T-cell (primary cell): ENCODE measurements at regions not wholly inside any gene's neighbourhood (a gene's known extent, or its start where the extent isn't known, plus 50 kb on each side); places are given as distances from the start of the nearest gene placed in this dataset.

ENCODE experiments used
- ATAC-seq, 4 experiments: fragments of 200-7000 bp in 3 of 4; fragments of 150-1000 bp in 1 of 4; cut with Tn5 transposase; replicated peaks in 1 of 4; 1 replicate in 3 of 4; 2 replicates in 1 of 4; pipeline ENCODE4 v1.10.0; 2021; ENCODE audit warnings: moderate library complexity in 3 of 4, mild to moderate bottlenecking in 2 of 4, moderate number of reproducible peaks in 1 of 4
- CTCF ChIA-PET, 2 donors: fragments of 300-600 bp; sonication (Branson Sonifier 250); formaldehyde crosslinking; loops; one replicate each; lab custom pipeline; 2022; ENCODE audit warnings: antibody characterized with exemption in 2 of 2; lab: Charles Lee
- POLR2A ChIA-PET, 2 donors: fragments of 300-600 bp; sonication (Branson Sonifier 250); formaldehyde crosslinking; loops; one replicate each; lab custom pipeline; 2022; ENCODE audit warnings: antibody characterized with exemption in 2 of 2; lab: Charles Lee
- DNase-seq, 35 experiments: peaks; one replicate each; pipeline versions ENCODE4 v3.0.0 to v3.0.0-alpha.2; 2013 to 2023
- H3K27ac ChIP-seq: one replicate; pipeline ENCODE4 v1.5.1; 2013; ENCODE audit warnings: low read length
- H3K27me3 ChIP-seq, 2 experiments: replicated peaks in 1 of 2; 1 replicate in 1 of 2; 2 replicates in 1 of 2; pipeline versions ENCODE4 v1.6.1 to v1.7.0; 2013; ENCODE audit warnings: low read length in 1 of 2, mixed read lengths in 1 of 2; ENCODE audit not compliant: control insufficient read depth in 2 of 2, insufficient read depth in 2 of 2; ENCODE audit errors: extremely low read depth in 1 of 2
- H3K36me3 ChIP-seq, 2 donors: 1 replicate in 1 of 2; 2 replicates in 1 of 2; pipeline versions ENCODE4 v1.6.1 to v1.7.0; 2013; ENCODE audit warnings: low read length in 1 of 2; ENCODE audit not compliant: control insufficient read depth in 2 of 2, insufficient read depth in 1 of 2; ENCODE audit errors: extremely low read depth in 1 of 2
- H3K4me1 ChIP-seq, 2 experiments: 1 replicate in 1 of 2; 2 replicates in 1 of 2; pipeline versions ENCODE4 v1.6.1 to v1.7.0; 2013; ENCODE audit warnings: low read length in 2 of 2, mixed read lengths in 1 of 2; ENCODE audit not compliant: insufficient read depth in 2 of 2, control insufficient read depth in 1 of 2; ENCODE audit errors: extremely low read depth in 1 of 2
- H3K4me3 ChIP-seq, 2 donors: 1 replicate in 1 of 2; 2 replicates in 1 of 2; pipeline versions ENCODE4 v1.5.1 to v1.7.0; 2013; ENCODE audit warnings: mild to moderate bottlenecking in 2 of 2, low read length in 1 of 2, moderate library complexity in 1 of 2; ENCODE audit not compliant: control insufficient read depth in 1 of 2; ENCODE audit errors: extremely low read depth in 1 of 2
- H3K9me3 ChIP-seq: 2 replicates; pipeline ENCODE4 v1.7.0; 2013
- H3K27ac Mint-ChIP-seq, 2 donors: one replicate each; pipeline ENCODE4 v1.8.0; 2020 to 2021; ENCODE audit warnings: mild to moderate bottlenecking in 2 of 2, mixed read lengths in 2 of 2
- H3K27me3 Mint-ChIP-seq, 2 donors: one replicate each; pipeline ENCODE4 v1.8.0; 2021 to 2022; ENCODE audit warnings: mixed read lengths in 2 of 2
- H3K36me3 Mint-ChIP-seq: one replicate; pipeline ENCODE4 v1.8.0; 2021; ENCODE audit warnings: mixed read lengths
- H3K4me1 Mint-ChIP-seq, 3 donors: one replicate each; pipeline ENCODE4 v1.8.0; 2020 to 2022; ENCODE audit warnings: mixed read lengths in 3 of 3, mild to moderate bottlenecking in 1 of 3
- H3K4me3 Mint-ChIP-seq, 3 donors: one replicate each; pipeline ENCODE4 v1.8.0; 2020 to 2022; ENCODE audit warnings: mild to moderate bottlenecking in 3 of 3, mixed read lengths in 3 of 3, moderate library complexity in 3 of 3
- H3K9me3 Mint-ChIP-seq, 3 donors: one replicate each; pipeline ENCODE4 v1.8.0; 2020 to 2022; ENCODE audit warnings: mixed read lengths in 3 of 3
- WGBS: methylation state at CpG from one replicate; pipeline ENCODE4 v1.1.5; 2013; ENCODE audit warnings: missing lambda C conversion rate; ENCODE audit not compliant: insufficient coverage; 5-methylcytosine and 5-hydroxymethylcytosine counted together

GRCh38 chr3:102095383-102095782 is 246.1 kb downstream of the NFKBIZ start:
- Mint-ChIP-seq H3K4me1 (peaks cover 27 to 31% (median 29%) of the 10 kb centered on the region in 3 donors), H3K27ac (no peak overlapping the region), H3K9me3 (no peaks in the 10 kb centered on the region), H3K27me3 (no peaks in the 10 kb centered on the region), H3K4me3 (no peak overlapping the region), H3K36me3 (no peaks in the 10 kb centered on the region)
- Histone ChIP-seq H3K27ac (no peak overlapping the region), H3K36me3 (no peaks in the 10 kb centered on the region), H3K4me1 (peaks cover 7 to 13% of the 10 kb centered on the region in 2 experiments), H3K4me3 (no peak overlapping the region), H3K27me3 (no peaks in the 10 kb centered on the region), H3K9me3 (no peaks in the 10 kb centered on the region)
- ATAC-seq = no peak
- POLR2A ChIA-PET = no interaction called here
- 100% methylated on average over 1 of the region's 1 CpG for WGBS
- CTCF ChIA-PET = no interaction called here
- no peak for DNase-seq

- Mint-ChIP-seq H3K9me3 (no peaks in the 10 kb centered on the region), H3K4me3 (no peak overlapping the region), H3K27me3 (no peaks in the 10 kb centered on the region), H3K27ac (no peak overlapping the region), H3K36me3 (no peaks in the 10 kb centered on the region), H3K4me1 (peaks cover 27 to 31% (median 29%) of the 10 kb centered on the region in 3 donors)
- no peak for ATAC-seq
- Histone ChIP-seq H3K4me3 (no peak overlapping the region), H3K9me3 (no peaks in the 10 kb centered on the region), H3K27me3 (no peaks in the 10 kb centered on the region), H3K27ac (no peak overlapping the region), H3K36me3 (no peaks in the 10 kb centered on the region), H3K4me1 (peaks cover 7 to 13% of the 10 kb centered on the region in 2 experiments)
- CTCF ChIA-PET = interaction anchor here in 1 of 2 donors (0.6 kb wide), 1 partner anchor 689 kb away, joined by 3 read pairs; no protein-coding TSS in a partner anchor
- POLR2A ChIA-PET = interaction anchor here in 1 of 2 donors (0.6 kb wide), 1 partner anchor 448 kb away, joined by 4 read pairs; no protein-coding TSS in a partner anchor
- no peak for DNase-seq
- WGBS = no CpG with 5 or more reads among the region's 2 CpGs
These were observed 246.8 kb downstream of the NFKBIZ start for GRCh38 chr3:102096066-102096465.

- no peak for DNase-seq
- no peaks in the 10 kb centered on the region for H3K9me3 ChIP-seq
- no peak overlapping the region for H3K4me3 ChIP-seq
- ChIA-PET CTCF (interaction anchor here in 1 of 2 donors (0.8 to 1.3 kb wide), 3 partner anchors 10 to 127 kb away, joined by 3 to 4 read pairs (median 3); no protein-coding TSS in a partner anchor), POLR2A (no interaction called here)
- no CpG with 5 or more reads among the region's 3 CpGs for WGBS
- peaks cover 12 to 14% (median 13%) of the 10 kb centered on the region in 3 donors for H3K4me1 Mint-ChIP-seq
- H3K4me3 Mint-ChIP-seq = no peak overlapping the region
- H3K27ac ChIP-seq = no peak overlapping the region
- H3K27ac Mint-ChIP-seq = no peak overlapping the region
- peaks cover 2 to 4% of the 10 kb centered on the region in 2 experiments for H3K4me1 ChIP-seq
- H3K9me3 Mint-ChIP-seq = no peaks in the 10 kb centered on the region
- no peaks in the 10 kb centered on the region for H3K36me3 Mint-ChIP-seq
- no peak for ATAC-seq
- no peaks in the 10 kb centered on the region for H3K36me3 ChIP-seq
- peaks cover 0 to 3% of the 10 kb centered on the region in 2 donors for H3K27me3 Mint-ChIP-seq
- no peaks in the 10 kb centered on the region for H3K27me3 ChIP-seq
These were observed 249.0 kb downstream of the NFKBIZ start for GRCh38 chr3:102098130-102098885.

- DNase-seq (no peak), ATAC-seq (no peak)
- no peak overlapping the region for H3K27ac Mint-ChIP-seq
- whole genome bisulfite sequencing = no CpG with 5 or more reads among the region's 1 CpG
- no peaks in the 10 kb centered on the region for H3K27me3 ChIP-seq
- H3K4me1 Mint-ChIP-seq = peaks cover 0 to 15% (median 6%) of the 10 kb centered on the region in 3 donors
- H3K4me1 ChIP-seq = no peaks in the 10 kb centered on the region
- no peak overlapping the region for H3K27ac ChIP-seq
- ChIA-PET CTCF (no interaction called here), POLR2A (no interaction called here)
- H3K9me3 Mint-ChIP-seq = no peaks in the 10 kb centered on the region
- H3K4me3 Mint-ChIP-seq = no peak overlapping the region
- H3K4me3 ChIP-seq = no peak overlapping the region
- H3K9me3 ChIP-seq = no peaks in the 10 kb centered on the region
- peaks cover 0 to 3% of the 10 kb centered on the region in 2 donors for H3K27me3 Mint-ChIP-seq
- H3K36me3 ChIP-seq = no peaks in the 10 kb centered on the region
- no peaks in the 10 kb centered on the region for H3K36me3 Mint-ChIP-seq
These were observed 250.6 kb downstream of the NFKBIZ start for GRCh38 chr3:102099913-102100312.

GRCh38 chr3:102102394-102102793 is 253.1 kb downstream of the NFKBIZ start:
- ChIA-PET POLR2A (interaction anchor here in 1 of 2 donors (0.6 kb wide), 1 partner anchor 151 kb away, joined by 3 read pairs; no protein-coding TSS in a partner anchor), CTCF (no interaction called here)
- Histone ChIP-seq H3K27me3 (no peaks in the 10 kb centered on the region), H3K36me3 (no peaks in the 10 kb centered on the region), H3K9me3 (no peaks in the 10 kb centered on the region), H3K27ac (no peak overlapping the region), H3K4me1 (peaks cover 3 to 11% of the 10 kb centered on the region in 2 experiments), H3K4me3 (no peak overlapping the region)
- Mint-ChIP-seq H3K4me1 (peaks cover 16 to 37% (median 25%) of the 10 kb centered on the region in 3 donors), H3K27me3 (peaks cover 0 to 3% of the 10 kb centered on the region in 2 donors), H3K27ac (no peak overlapping the region), H3K4me3 (no peak overlapping the region), H3K9me3 (peaks cover 0 to 6% (median 5%) of the 10 kb centered on the region in 3 donors), H3K36me3 (no peaks in the 10 kb centered on the region)
- no CpG with 5 or more reads among the region's 3 CpGs for WGBS
- DNase-seq = no peak
- ATAC-seq = no peak

GRCh38 chr3:102104033-102104432 is 254.7 kb downstream of the NFKBIZ start:
- ATAC-seq (no peak), DNase-seq (no peak)
- no peaks in the 10 kb centered on the region for H3K9me3 ChIP-seq
- peaks cover 16 to 44% (median 26%) of the 10 kb centered on the region in 3 donors for H3K4me1 Mint-ChIP-seq
- H3K4me3 ChIP-seq = no peak overlapping the region
- ChIA-PET CTCF (no interaction called here), POLR2A (interaction anchor here in 1 of 2 donors (0.5 kb wide), 1 partner anchor 261 kb away, joined by 3 read pairs; no protein-coding TSS in a partner anchor)
- H3K27ac Mint-ChIP-seq = no peak overlapping the region
- 60% methylated on average over 1 of the region's 2 CpGs for WGBS
- H3K36me3 Mint-ChIP-seq = peaks cover 4% of the 10 kb centered on the region
- peaks cover 0 to 9% (median 7%) of the 10 kb centered on the region in 3 donors for H3K9me3 Mint-ChIP-seq
- H3K27ac ChIP-seq = no peak overlapping the region
- no peaks in the 10 kb centered on the region for H3K36me3 ChIP-seq
- H3K4me1 ChIP-seq = peaks cover 3 to 11% of the 10 kb centered on the region in 2 experiments
- no peak overlapping the region for H3K4me3 Mint-ChIP-seq
- peaks cover 0 to 3% of the 10 kb centered on the region in 2 donors for H3K27me3 Mint-ChIP-seq
- H3K27me3 ChIP-seq = no peaks in the 10 kb centered on the region
